GM23338 (cell line): ENCODE measurements at regions not wholly inside any gene's neighbourhood (a gene's known extent, or its start where the extent isn't known, plus 50 kb on each side); places are given as distances from the start of the nearest gene placed in this dataset.

Experiments
- ATAC-seq: fragments of 200-7000 bp; cut with Tn5 transposase; 3 replicates; pipeline ENCODE4 v1.9.1; 2020
- DNase-seq: peaks from one replicate; pipeline ENCODE4 v3.0.0-alpha.2; 2015; ENCODE audit warnings: low spot score
- H2AFZ ChIP-seq: fragments of 200-600 bp; sonication (generic); 2 replicates; pipeline ENCODE4 v1.8.0; 2016; ENCODE audit warnings: antibody characterized with exemption, mild to moderate bottlenecking, moderate library complexity
- H3F3A ChIP-seq: fragments of 200-600 bp; sonication (generic); replicated peaks from 2 replicates; pipeline ENCODE4 v1.8.0; 2017; ENCODE audit warnings: antibody characterized with exemption, mixed run types, low read depth
- H3K27ac ChIP-seq: fragments of 200-600 bp; sonication (generic); 2 replicates; pipeline ENCODE4 v1.6.1; 2016; ENCODE audit warnings: low read depth
- H3K27me3 ChIP-seq: fragments of 200-600 bp; sonication (generic); 2 replicates; pipeline ENCODE4 v1.8.0; 2016; ENCODE audit warnings: mild to moderate bottlenecking, mixed run types, moderate library complexity; ENCODE audit not compliant: insufficient read depth
- H3K36me3 ChIP-seq: fragments of 200-600 bp; sonication (generic); 2 replicates; pipeline ENCODE4 v1.8.0; 2016; ENCODE audit warnings: mild to moderate bottlenecking; ENCODE audit not compliant: insufficient read depth
- H3K4me1 ChIP-seq: fragments of 200-600 bp; sonication (generic); 2 replicates; pipeline ENCODE4 v1.8.0; 2016; ENCODE audit warnings: mild to moderate bottlenecking, moderate library complexity; ENCODE audit not compliant: insufficient read depth
- H3K4me2 ChIP-seq: fragments of 200-600 bp; sonication (generic); 2 replicates; pipeline ENCODE4 v1.7.1; 2017; ENCODE audit warnings: mixed run types
- H3K4me3 ChIP-seq: fragments of 200-600 bp; sonication (generic); 2 replicates; pipeline ENCODE4 v1.6.1; 2016; ENCODE audit warnings: mixed run types
- H3K79me2 ChIP-seq: fragments of 200-600 bp; sonication (generic); replicated peaks from 2 replicates; pipeline ENCODE4 v1.8.0; 2017; ENCODE audit warnings: mild to moderate bottlenecking; ENCODE audit not compliant: insufficient read depth
- H3K9me2 ChIP-seq: fragments of 200-600 bp; sonication (generic); 2 replicates; pipeline ENCODE4 v1.8.0; 2017; ENCODE audit not compliant: insufficient read depth
- H4K20me1 ChIP-seq: fragments of 200-600 bp; sonication (generic); replicated peaks from 2 replicates; pipeline ENCODE4 v1.8.0; 2017; ENCODE audit warnings: mild to moderate bottlenecking; ENCODE audit not compliant: insufficient read depth
- H3K27ac Mint-ChIP-seq: 2 replicates; pipeline ENCODE4 v1.8.0; 2020; ENCODE audit warnings: inconsistent platforms, mild to moderate bottlenecking, moderate library complexity, mixed read lengths
- H3K27me3 Mint-ChIP-seq: 3 replicates; pipeline ENCODE4 v1.8.0; 2022; ENCODE audit warnings: low read depth, mild to moderate bottlenecking, moderate library complexity, mixed read lengths, inconsistent platforms; ENCODE audit not compliant: insufficient read depth, poor library complexity
- H3K36me3 Mint-ChIP-seq: 3 replicates; pipeline ENCODE4 v1.8.0; 2021; ENCODE audit warnings: low read depth, mild to moderate bottlenecking, inconsistent platforms, moderate library complexity, mixed read lengths
- H3K4me1 Mint-ChIP-seq: 3 replicates; pipeline ENCODE4 v1.8.0; 2020; ENCODE audit warnings: mild to moderate bottlenecking, inconsistent platforms, mixed read lengths
- H3K4me3 Mint-ChIP-seq: 3 replicates; pipeline ENCODE4 v1.8.0; 2021; ENCODE audit warnings: moderate library complexity, mild to moderate bottlenecking, inconsistent platforms, mixed read lengths
- H3K9me3 Mint-ChIP-seq: 3 replicates; pipeline ENCODE4 v1.8.0; 2020; ENCODE audit warnings: moderate library complexity, mild to moderate bottlenecking, inconsistent platforms, mixed read lengths
- CREB1 ChIP-seq: fragments of 250-450 bp; sonication (Bioruptor Pico); IDR thresholded peaks from 2 replicates; pipeline ENCODE4 v1.5.0; 2020; ENCODE audit warnings: low read depth, mild to moderate bottlenecking, moderate library complexity
- CTCF ChIP-seq, 2 experiments: fragments of 200-600 bp in 1 of 2; sonication (generic) in 1 of 2; conservative IDR thresholded peaks; 2 replicates each; pipeline versions ENCODE4 v1.5.1 to v1.6.1; 2016 to 2017; ENCODE audit warnings: antibody characterized with exemption in 2 of 2, low read depth in 2 of 2, mild to moderate bottlenecking in 2 of 2, moderate library complexity in 1 of 2
- ETS1 ChIP-seq: IDR thresholded peaks from 2 replicates; pipeline ENCODE4 v1.6.1; 2016; ENCODE audit warnings: antibody characterized with exemption
- EZH2 ChIP-seq: fragments of 200-600 bp; sonication (generic); IDR thresholded peaks from one replicate; pipeline ENCODE4 v1.8.0; 2017; ENCODE audit warnings: antibody characterized with exemption, mild to moderate bottlenecking, low read depth; ENCODE audit not compliant: unreplicated experiment
- EZH2phosphoT487 ChIP-seq: fragments of 200-600 bp; sonication (generic); IDR thresholded peaks from one replicate; pipeline ENCODE4 v1.8.1; 2018; ENCODE audit warnings: antibody characterized with exemption; ENCODE audit not compliant: unreplicated experiment
- JUNB ChIP-seq: IDR thresholded peaks from one replicate; pipeline ENCODE4 v1.6.1; 2016; ENCODE audit warnings: antibody characterized with exemption; ENCODE audit not compliant: unreplicated experiment
- NANOG ChIP-seq: IDR thresholded peaks from 2 replicates; pipeline ENCODE4 v1.6.1; 2016; ENCODE audit warnings: antibody characterized with exemption, borderline replicate concordance
- POLR2AphosphoS5 ChIP-seq: IDR thresholded peaks from 2 replicates; pipeline ENCODE4 v1.6.1; 2016; ENCODE audit warnings: antibody characterized with exemption, low read depth
- REST ChIP-seq: IDR thresholded peaks from one replicate; pipeline ENCODE4 v1.6.1; 2018; ENCODE audit warnings: antibody characterized with exemption; ENCODE audit not compliant: unreplicated experiment
- STAT1 ChIP-seq: IDR thresholded peaks from one replicate; pipeline ENCODE4 v1.6.1; 2016; ENCODE audit warnings: antibody characterized with exemption; ENCODE audit not compliant: unreplicated experiment
- ZNF114 ChIP-seq: fragments of 250-450 bp; sonication (Bioruptor Pico); IDR thresholded peaks from 2 replicates; pipeline ENCODE4 v1.5.0; 2020; ENCODE audit warnings: mild to moderate bottlenecking, moderate library complexity
- ZNF462 ChIP-seq: fragments of 250-450 bp; sonication (Bioruptor Pico); IDR thresholded peaks from 2 replicates; pipeline ENCODE4 v1.5.0; 2020; ENCODE audit warnings: mild to moderate bottlenecking, moderate library complexity

- no peak for TF ChIP-seq NANOG
- TF ChIP-seq JUNB, result no peak
- no peak for TF ChIP-seq EZH2
- no peak for TF ChIP-seq STAT1
- no peak for TF ChIP-seq EZH2phosphoT487
Measured at GRCh38 chr5:105413406-105413990, 1850.9 kb upstream of the NUDT12 start (continued).

- H4K20me1 ChIP-seq, result no peaks in the 10 kb centered on the region
- no peaks in the 10 kb centered on the region for H3K9me2 ChIP-seq
- Mint-ChIP-seq H3K4me1 (peaks cover 14% of the 10 kb centered on the region), H3K4me3 (no peak overlapping the region), H3K27me3 (peaks cover 3% of the 10 kb centered on the region), H3K27ac (no peak overlapping the region), H3K36me3 (peaks cover 16% of the 10 kb centered on the region; the same call in 2 of the 3 replicates), H3K9me3 (peaks cover 14% of the 10 kb centered on the region; the same call in 2 of the 3 replicates)
- DNase-seq (no peak), ATAC-seq (no peak)
- no peak overlapping the region for H3K4me3 ChIP-seq
- H2AFZ ChIP-seq, result no peak overlapping the region
- peaks cover 17% of the 10 kb centered on the region for H3K4me1 ChIP-seq
- no peak overlapping the region for H3K27ac ChIP-seq
- no peak overlapping the region for H3K4me2 ChIP-seq
- no peaks in the 10 kb centered on the region for H3K79me2 ChIP-seq
- no peaks in the 10 kb centered on the region for H3F3A ChIP-seq
- no peaks in the 10 kb centered on the region for H3K36me3 ChIP-seq
- H3K27me3 ChIP-seq, result no peaks in the 10 kb centered on the region
- TF ChIP-seq REST (no peak), ZNF462 (CRISPR knock-in tag) (no peak), POLR2AphosphoS5 (no peak), EZH2phosphoT487 (no peak), CTCF (conservative IDR thresholded peaks at IDR 0.05; ENCODE audit: low read depth in 2 of 2) (no peak), ZNF114 (CRISPR knock-in tag) (no peak), JUNB (no peak), EZH2 (no peak), NANOG (no peak), ETS1 (no peak), CREB1 (CRISPR knock-in tag) (no peak), STAT1 (no peak)
Measured at GRCh38 chr5:105409695-105410094, 1847.1 kb upstream of the NUDT12 start.
